ENCODE measurements at regions not wholly inside any gene's neighbourhood (a gene's known extent, or its start where the extent isn't known, plus 50 kb on each side); places are given as distances from the start of the nearest gene placed in this dataset.

- Histone ChIP-seq H3K36me3 (ENCODE audit: insufficient read depth, low read length) (no peaks in the 10 kb centered on the region), H3K9me3 (ENCODE audit: low read length) (no peaks in the 10 kb centered on the region), H3F3A (ENCODE audit: insufficient read depth, low read length, poor library complexity, severe bottlenecking) (no peaks in the 10 kb centered on the region), H2AFZ (ENCODE audit: low read depth, low read length) (no peak overlapping the region), H3K4me2 (ENCODE audit: low read length) (no peak overlapping the region), H3K9me2 (ENCODE audit: insufficient read depth, low read length) (no peaks in the 10 kb centered on the region), H3K9ac (ENCODE audit: low read length) (no peak overlapping the region), H3K79me2 (replicated peaks; ENCODE audit: insufficient read depth, low read length) (no peaks in the 10 kb centered on the region), H3K27ac (ENCODE audit: low read length) (no peak overlapping the region), H3K4me3 (ENCODE audit: low read length) (no peak overlapping the region), H3K27me3 (ENCODE audit: insufficient read depth, low read depth, low read length) (no peaks in the 10 kb centered on the region), H4K20me1 (ENCODE audit: insufficient read depth) (no peaks in the 10 kb centered on the region)
- TF ChIP-seq CTCF (IDR thresholded peaks at IDR 0.05; ENCODE audit: poor library complexity, severe bottlenecking) (no peak), SMC3 (conservative IDR thresholded peaks at IDR 0.05; ENCODE audit: poor library complexity) (no peak), REST (IDR thresholded peaks at IDR 0.05; ENCODE audit: borderline replicate concordance) (no peak), EZH2 (IDR thresholded peaks at IDR 0.05; ENCODE audit: borderline replicate concordance, insufficient read depth, low read length, poor library complexity, severe bottlenecking) (no peak), EP300 (conservative IDR thresholded peaks at IDR 0.05; ENCODE audit: poor library complexity, severe bottlenecking) (no peak), RAD21 (conservative IDR thresholded peaks at IDR 0.05) (no peak), POLR2AphosphoS5 (IDR thresholded peaks at IDR 0.05) (no peak)
These were observed 62.5 kb downstream of the XCL1 start for GRCh38 chr1:168638884-168639283.

GRCh38 chr1:168640182-168640581, 63.8 kb downstream of the XCL1 start:
- no peaks in the 10 kb centered on the region for H3K9me3 ChIP-seq (ENCODE audit: low read length)
- H3K4me3 ChIP-seq (ENCODE audit: low read length): no peak overlapping the region
- no peak for TF ChIP-seq EP300 (conservative IDR thresholded peaks at IDR 0.05; ENCODE audit: poor library complexity, severe bottlenecking)
- no peak for TF ChIP-seq EZH2 (IDR thresholded peaks at IDR 0.05; ENCODE audit: borderline replicate concordance, insufficient read depth, low read length, poor library complexity, severe bottlenecking)
- no peak overlapping the region for H3K27ac ChIP-seq (ENCODE audit: low read length)
- no peaks in the 10 kb centered on the region for H3K36me3 ChIP-seq (ENCODE audit: insufficient read depth, low read length)
- H3K4me2 ChIP-seq (ENCODE audit: low read length): no peak overlapping the region
- H3K27me3 ChIP-seq (ENCODE audit: insufficient read depth, low read depth, low read length): no peaks in the 10 kb centered on the region
- no peaks in the 10 kb centered on the region for H4K20me1 ChIP-seq (ENCODE audit: insufficient read depth)
- no peaks in the 10 kb centered on the region for H3K79me2 ChIP-seq (replicated peaks; ENCODE audit: insufficient read depth, low read length)
- H3F3A ChIP-seq (ENCODE audit: insufficient read depth, low read length, poor library complexity, severe bottlenecking): no peaks in the 10 kb centered on the region
- no peak overlapping the region for H3K9ac ChIP-seq (ENCODE audit: low read length)
- H3K9me2 ChIP-seq (ENCODE audit: insufficient read depth, low read length): no peaks in the 10 kb centered on the region
- no peak overlapping the region for H2AFZ ChIP-seq (ENCODE audit: low read depth, low read length)

GRCh38 chr1:168640836-168641235, 64.4 kb downstream of the XCL1 start:
- Histone ChIP-seq H3K9ac (ENCODE audit: low read length) (no peak overlapping the region), H3F3A (ENCODE audit: insufficient read depth, low read length, poor library complexity, severe bottlenecking) (no peaks in the 10 kb centered on the region), H3K36me3 (ENCODE audit: insufficient read depth, low read length) (no peaks in the 10 kb centered on the region), H3K4me2 (ENCODE audit: low read length) (no peak overlapping the region), H3K79me2 (replicated peaks; ENCODE audit: insufficient read depth, low read length) (no peaks in the 10 kb centered on the region), H2AFZ (ENCODE audit: low read depth, low read length) (no peak overlapping the region), H3K9me2 (ENCODE audit: insufficient read depth, low read length) (no peaks in the 10 kb centered on the region), H3K27me3 (ENCODE audit: insufficient read depth, low read depth, low read length) (no peaks in the 10 kb centered on the region), H3K4me3 (ENCODE audit: low read length) (no peak overlapping the region), H4K20me1 (ENCODE audit: insufficient read depth) (no peaks in the 10 kb centered on the region), H3K27ac (ENCODE audit: low read length) (no peak overlapping the region), H3K9me3 (ENCODE audit: low read length) (no peaks in the 10 kb centered on the region)
- no peak for TF ChIP-seq EZH2 (IDR thresholded peaks at IDR 0.05; ENCODE audit: borderline replicate concordance, insufficient read depth, low read length, poor library complexity, severe bottlenecking)
- no peak for TF ChIP-seq SMC3 (conservative IDR thresholded peaks at IDR 0.05; ENCODE audit: poor library complexity)
- no peak for TF ChIP-seq MXI1 (conservative IDR thresholded peaks at IDR 0.05; ENCODE audit: poor library complexity, severe bottlenecking)
- TF ChIP-seq TAF1 (IDR thresholded peaks at IDR 0.05; ENCODE audit: low read depth): no peak
- no peak for TF ChIP-seq POLR2AphosphoS5 (IDR thresholded peaks at IDR 0.05)
